Endothelial cell (in vitro differentiated cells): ENCODE measurements at regions not wholly inside any gene's neighbourhood (a gene's known extent, or its start where the extent isn't known, plus 50 kb on each side); places are given as distances from the start of the nearest gene placed in this dataset.
"Not testable (repeated sequence)": the region's sequence is repeated elsewhere in the genome, so short reads cannot be mapped to it uniquely, and the experiment has no call there.

Experiments
- DNase-seq: peaks from one replicate; pipeline ENCODE4 v3.0.0; 2021; ENCODE audit warnings: low spot score
- H3K27ac Mint-ChIP-seq: one replicate; pipeline ENCODE4 v1.8.0; 2021; ENCODE audit warnings: mixed read lengths, inconsistent platforms; ENCODE audit not compliant: unreplicated experiment
- H3K27me3 Mint-ChIP-seq: one replicate; pipeline ENCODE4 v1.8.0; 2021; ENCODE audit warnings: mild to moderate bottlenecking, moderate library complexity, mixed read lengths, inconsistent platforms; ENCODE audit not compliant: unreplicated experiment
- H3K36me3 Mint-ChIP-seq: one replicate; pipeline ENCODE4 v1.8.0; 2021; ENCODE audit warnings: mild to moderate bottlenecking, low read depth, mixed read lengths, inconsistent platforms; ENCODE audit not compliant: unreplicated experiment
- H3K4me1 Mint-ChIP-seq: one replicate; pipeline ENCODE4 v1.8.0; 2021; ENCODE audit warnings: mild to moderate bottlenecking, mixed read lengths, inconsistent platforms; ENCODE audit not compliant: unreplicated experiment
- H3K4me3 Mint-ChIP-seq: one replicate; pipeline ENCODE4 v1.8.0; 2021; ENCODE audit warnings: mild to moderate bottlenecking, mixed read lengths, inconsistent platforms; ENCODE audit not compliant: unreplicated experiment
- H3K9me3 Mint-ChIP-seq: one replicate; pipeline ENCODE4 v1.8.0; 2021; ENCODE audit warnings: mixed read lengths, inconsistent platforms; ENCODE audit not compliant: unreplicated experiment
- CTCF ChIP-seq: fragments of 200-600 bp; sonication (generic); IDR thresholded peaks from one replicate; pipeline ENCODE4 v1.5.0; 2021; ENCODE audit warnings: antibody characterized with exemption; ENCODE audit not compliant: unreplicated experiment

- Mint-ChIP-seq H3K27me3 (peaks cover 7% of the 10 kb centered on the region), H3K9me3 (no peaks in the 10 kb centered on the region), H3K27ac (no peak overlapping the region), H3K4me1 (peaks cover 3% of the 10 kb centered on the region), H3K36me3 (no peaks in the 10 kb centered on the region), H3K4me3 (peak overlapping the region; percentile 81)
- no peak for TF ChIP-seq CTCF
- DNase-seq, result no peak
Measured at GRCh38 chr20:26207237-26207966, 510.7 kb upstream of the ZNF337 start.

- Mint-ChIP-seq H3K27ac (no peak overlapping the region), H3K36me3 (no peaks in the 10 kb centered on the region), H3K27me3 (peaks cover 7% of the 10 kb centered on the region), H3K4me3 (no peak overlapping the region), H3K4me1 (peaks cover 3% of the 10 kb centered on the region), H3K9me3 (no peaks in the 10 kb centered on the region)
- TF ChIP-seq CTCF, result no peak
- DNase-seq, result no peak
Measured at GRCh38 chr20:26205350-26205749, 508.7 kb upstream of the ZNF337 start.

- not testable (repeated sequence) for H3K36me3 Mint-ChIP-seq, H3K9me3 Mint-ChIP-seq, DNase-seq, H3K27ac Mint-ChIP-seq, H3K27me3 Mint-ChIP-seq, H3K4me1 Mint-ChIP-seq, H3K4me3 Mint-ChIP-seq
Measured at GRCh38 chr20:26201026-26201425, 504.4 kb upstream of the ZNF337 start.

GRCh38 chr20:26187329-26187728 lies 490.7 kb upstream of the ZNF337 start:
- not testable (repeated sequence) for H3K36me3 Mint-ChIP-seq, H3K27ac Mint-ChIP-seq, H3K27me3 Mint-ChIP-seq

GRCh38 chr20:26183720-26184119 lies 487.1 kb upstream of the ZNF337 start:
- not testable (repeated sequence) for H3K27ac Mint-ChIP-seq, H3K27me3 Mint-ChIP-seq, H3K9me3 Mint-ChIP-seq, H3K36me3 Mint-ChIP-seq, H3K4me1 Mint-ChIP-seq, DNase-seq, H3K4me3 Mint-ChIP-seq

More at GRCh38 chr20:26187329-26187728, 490.7 kb upstream of the ZNF337 start:
- not testable (repeated sequence) for H3K9me3 Mint-ChIP-seq, H3K4me3 Mint-ChIP-seq, DNase-seq, H3K4me1 Mint-ChIP-seq

GRCh38 chr20:26181364-26181763 lies 484.7 kb upstream of the ZNF337 start:
- H3K27me3 Mint-ChIP-seq, H3K36me3 Mint-ChIP-seq, H3K27ac Mint-ChIP-seq, H3K4me3 Mint-ChIP-seq, DNase-seq, H3K9me3 Mint-ChIP-seq, H3K4me1 Mint-ChIP-seq: not testable (repeated sequence)

- not testable (repeated sequence) for H3K9me3 Mint-ChIP-seq, H3K27ac Mint-ChIP-seq, H3K4me3 Mint-ChIP-seq, H3K27me3 Mint-ChIP-seq, DNase-seq, H3K36me3 Mint-ChIP-seq
- peaks cover 11% of the 10 kb centered on the region for H3K4me1 Mint-ChIP-seq
Measured at GRCh38 chr20:26171875-26172274, 475.2 kb upstream of the ZNF337 start.
